ENCODE measurements at regions not wholly inside any gene's neighbourhood (a gene's known extent, or its start where the extent isn't known, plus 50 kb on each side); places are given as distances from the start of the nearest gene placed in this dataset.
"Not testable (repeated sequence)": the region's sequence is repeated elsewhere in the genome, so short reads cannot be mapped to it uniquely, and the experiment has no call there.

DNA sequence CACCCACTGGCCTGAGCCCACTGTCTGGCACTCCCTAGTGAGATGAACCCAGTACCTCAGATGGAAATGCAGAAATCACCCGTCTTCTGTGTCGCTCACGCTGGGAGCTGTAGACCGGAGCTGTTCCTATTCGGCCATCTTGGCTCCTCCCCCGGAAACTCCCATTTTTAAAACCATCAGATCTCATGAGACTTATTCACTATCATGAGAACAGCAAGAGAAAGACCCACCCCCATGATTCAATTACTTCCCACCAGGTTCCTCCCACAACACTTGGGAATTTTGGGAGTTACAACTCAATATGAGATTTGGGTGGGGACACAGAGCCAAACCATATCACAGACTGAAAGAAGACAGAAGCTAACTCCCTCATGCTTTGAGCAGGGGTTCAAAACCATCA lies 134.5 kb downstream of the SLC39A8 start:
- not testable (repeated sequence) for DNase-seq

- DNase-seq, result not testable (repeated sequence)
Measured at GRCh38 chr4:102204634-102205033, 140.6 kb downstream of the SLC39A8 start.

DNA sequence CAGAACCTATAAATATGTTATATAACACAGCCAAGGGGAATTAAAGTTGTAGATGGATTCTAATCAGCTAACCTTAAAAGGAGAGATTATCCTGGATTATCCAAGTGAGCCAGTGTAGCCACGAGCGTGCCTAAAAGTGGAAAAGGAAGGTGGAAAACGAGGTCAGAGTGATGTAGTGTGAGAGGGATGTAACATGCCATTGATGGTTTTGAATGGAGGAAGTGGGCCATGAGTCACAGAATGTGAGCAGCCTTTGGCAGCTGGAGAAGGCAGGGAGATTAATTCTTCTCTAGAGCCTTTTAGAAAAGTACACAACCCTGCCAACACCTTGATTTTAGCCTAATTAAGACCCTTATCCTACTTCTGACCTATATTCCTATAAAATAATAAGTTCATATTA lies 149.1 kb downstream of the SLC39A8 start:
- DNase-seq, result no peak

- DNase-seq, result no peak
Measured at GRCh38 chr4:102193145-102193544, 152.1 kb downstream of the SLC39A8 start.

- no peak for DNase-seq
Measured at GRCh38 chr4:102180046-102180445, 165.2 kb downstream of the SLC39A8 start.

GRCh38 chr4:102174719-102175189 lies 170.5 kb downstream of the SLC39A8 start:
- no peak for DNase-seq

GRCh38 chr4:102172341-102172740 lies 172.9 kb downstream of the SLC39A8 start:
- no peak for DNase-seq

DNA sequence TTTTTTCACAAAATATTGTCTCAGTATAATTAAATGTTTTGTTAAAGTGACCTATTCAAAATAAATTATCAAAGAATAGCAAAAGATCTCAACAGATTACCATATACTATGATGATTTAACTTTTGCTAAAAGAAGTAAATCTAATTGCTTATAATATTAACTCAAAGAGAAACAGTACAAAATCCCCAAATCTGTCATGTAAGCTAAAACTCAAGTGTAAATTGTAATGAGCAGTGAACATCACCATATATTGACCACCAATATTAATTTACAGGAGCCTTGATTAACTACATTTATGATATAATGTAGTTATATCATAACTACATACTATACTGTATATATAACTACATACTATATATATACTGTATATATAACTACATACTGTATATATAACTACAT lies 174.4 kb downstream of the SLC39A8 start:
- no peak for DNase-seq

- no peak for DNase-seq
Measured at GRCh38 chr4:102169345-102169744, 175.9 kb downstream of the SLC39A8 start.

- DNase-seq, result peak; percentile 19
Measured at GRCh38 chr4:102168580-102168979, 176.7 kb downstream of the SLC39A8 start.

GRCh38 chr4:102165584-102165983 lies 179.7 kb downstream of the SLC39A8 start:
- DNase-seq, result no peak

DNA sequence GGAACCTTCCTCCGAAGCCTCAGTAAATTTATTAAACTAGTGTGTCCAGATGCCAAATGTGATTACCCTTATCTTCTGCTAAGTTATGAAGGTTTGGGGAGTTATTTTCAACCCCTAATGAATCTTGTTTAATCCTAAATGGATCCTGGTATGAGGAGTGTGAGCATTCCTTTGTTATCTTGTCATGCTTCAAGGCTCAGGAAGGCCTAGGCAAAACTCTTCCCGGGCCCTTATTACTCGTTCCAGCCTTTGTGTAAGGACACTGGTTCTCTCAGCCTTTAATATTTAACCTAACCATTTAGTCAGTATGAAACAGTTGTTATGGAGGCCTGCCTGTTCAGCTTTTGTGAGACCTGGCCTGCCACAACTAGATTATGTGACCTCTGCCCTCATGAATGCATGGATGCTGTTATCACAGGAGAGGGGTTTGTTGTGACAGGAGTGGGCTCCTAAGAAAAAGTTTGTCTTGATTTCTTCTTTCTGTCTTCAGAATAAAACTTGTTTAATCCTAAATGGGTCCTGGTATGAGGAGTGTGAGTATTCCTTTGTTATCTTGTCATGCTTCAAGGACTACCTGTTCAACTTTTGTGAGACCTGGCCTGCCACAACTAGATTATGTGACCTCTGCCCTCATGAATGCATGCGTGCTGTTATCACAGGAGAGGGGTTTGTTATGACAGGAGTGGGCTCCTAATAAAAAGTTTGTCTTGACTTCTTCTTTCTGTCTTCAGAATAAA lies 181.7 kb downstream of the SLC39A8 start:
- DNase-seq, result no peak

DNA sequence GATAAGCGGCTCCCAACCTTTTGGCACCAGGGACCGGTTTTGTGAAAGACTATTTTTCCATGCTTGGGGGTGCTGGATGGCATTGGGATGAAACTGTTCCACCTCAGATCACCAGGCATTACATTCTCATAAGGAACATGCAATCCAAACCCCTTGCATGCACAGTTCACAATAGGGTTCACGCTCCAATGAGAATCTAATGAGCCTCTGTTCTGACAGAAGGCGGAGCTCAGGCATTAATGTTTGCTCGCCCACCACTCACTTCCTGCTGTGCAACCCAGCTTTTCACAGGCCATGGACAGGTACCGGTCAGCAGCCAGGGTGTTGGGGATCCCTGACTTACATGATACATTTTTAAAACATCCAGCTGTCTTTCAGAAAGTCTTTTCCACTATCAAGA lies 187.3 kb downstream of the SLC39A8 start:
- DNase-seq, result no peak

- DNase-seq, result peak; percentile 21
Measured at GRCh38 chr4:102153391-102153790, 191.9 kb downstream of the SLC39A8 start.

- DNase-seq, result no peak
Measured at GRCh38 chr4:102151696-102152095, 193.6 kb downstream of the SLC39A8 start.

- no peak for DNase-seq
Measured at GRCh38 chr4:102143433-102143832, 201.8 kb downstream of the SLC39A8 start.

DNA sequence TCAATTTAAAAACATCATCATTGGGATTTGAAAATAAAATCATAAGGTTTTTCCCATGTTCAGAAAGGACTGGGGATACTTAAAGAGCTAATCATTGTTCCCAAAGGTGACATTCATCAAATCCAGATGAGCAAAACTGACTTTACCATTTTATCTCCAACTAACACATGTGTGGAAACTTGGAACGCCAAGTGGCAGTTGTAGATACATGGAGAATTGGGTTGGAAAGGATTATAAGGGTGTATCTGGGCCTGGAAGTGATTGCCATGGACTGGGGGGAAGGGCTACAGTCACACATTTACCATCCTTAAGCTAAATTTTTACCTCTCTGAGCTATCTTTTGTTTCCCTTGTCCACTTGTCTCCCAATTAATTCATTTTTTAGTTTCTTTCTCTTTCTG lies 203.4 kb downstream of the SLC39A8 start:
- no peak for DNase-seq

GRCh38 chr4:102139932-102140331 lies 205.3 kb downstream of the SLC39A8 start:
- no peak for DNase-seq

DNA sequence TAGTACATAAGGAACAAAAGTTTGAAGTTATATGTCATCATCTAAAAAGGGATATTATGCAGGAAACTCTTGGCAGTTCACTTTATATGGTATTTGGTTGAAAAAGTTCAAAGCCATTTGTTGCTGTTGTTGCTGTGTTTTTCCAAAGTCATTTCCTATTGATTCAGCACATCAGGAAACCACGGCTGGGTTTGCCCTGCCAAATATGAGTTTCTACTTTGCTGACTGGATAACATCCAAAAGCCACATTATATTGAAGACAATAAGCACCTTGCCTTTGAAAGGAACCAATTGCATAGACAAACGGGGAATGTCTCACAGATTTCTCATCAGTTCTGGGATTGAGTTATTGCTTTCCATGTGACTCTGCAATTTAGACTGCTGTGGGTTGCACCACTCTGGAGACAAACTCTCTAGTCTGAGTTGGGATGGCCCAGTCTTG lies 206.1 kb downstream of the SLC39A8 start:
- DNase-seq, result peak; percentile 24

- DNase-seq, result no peak
Measured at GRCh38 chr4:102137217-102137616, 208.1 kb downstream of the SLC39A8 start.

DNA sequence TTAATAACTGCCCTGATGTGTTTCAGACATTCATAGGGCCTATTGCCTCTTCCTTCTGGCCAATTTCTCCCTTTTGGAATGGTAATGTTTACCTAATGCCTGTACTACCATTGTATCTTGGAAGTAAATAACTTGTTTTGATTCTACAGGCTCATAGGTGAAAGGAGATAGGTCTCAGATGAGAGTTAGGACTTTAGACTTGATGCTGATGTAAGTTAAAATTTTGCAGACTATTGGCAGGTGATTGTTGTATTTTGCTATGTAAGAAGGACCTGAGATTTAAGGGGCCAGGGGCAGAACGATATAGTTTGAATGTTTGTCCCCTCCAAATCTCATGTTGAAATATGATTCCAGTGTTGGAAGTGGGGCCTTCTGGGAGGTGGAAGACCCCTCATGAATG lies 215.5 kb downstream of the SLC39A8 start:
- no peak for DNase-seq
